PC-9 (cell line): ENCODE measurements at regions not wholly inside any gene's neighbourhood (a gene's known extent, or its start where the extent isn't known, plus 50 kb on each side); places are given as distances from the start of the nearest gene placed in this dataset.

ENCODE experiments used
- BruUV-seq: library from RNA; stranded (reverse); fragments of 400-500 nt; replicated peaks from 2 replicates; lab custom pipeline; 2021; lab: Mats Ljungman, UMichigan
- CTCF ChIA-PET: fragments of 300-600 bp; sonication (Branson Sonifier 250); formaldehyde crosslinking; loops from one replicate; lab custom pipeline; 2022; ENCODE audit warnings: antibody characterized with exemption; lab: Charles Lee
- POLR2A ChIA-PET: fragments of 300-600 bp; sonication (Branson Sonifier 250); formaldehyde crosslinking; loops from one replicate; lab custom pipeline; 2022; ENCODE audit warnings: antibody characterized with exemption; ENCODE audit not compliant: unreplicated experiment; lab: Charles Lee
- DNase-seq, 2 experiments: peaks; one replicate each; pipeline versions ENCODE4 v3.0.0 to v3.0.0-alpha.2; 2015 to 2022; ENCODE audit warnings: mixed read lengths in 1 of 2
- H2AFZ ChIP-seq: fragments of 200-600 bp; sonication (generic); 2 replicates; pipeline ENCODE4 v1.8.1; 2017; ENCODE audit warnings: antibody characterized with exemption
- H3F3A ChIP-seq: fragments of 200-600 bp; sonication (generic); 2 replicates; pipeline ENCODE4 v1.8.1; 2017; ENCODE audit warnings: antibody characterized with exemption, mild to moderate bottlenecking, low read depth; ENCODE audit not compliant: insufficient read depth
- H3K27ac ChIP-seq: fragments of 200-600 bp; sonication (generic); 2 replicates; pipeline ENCODE4 v1.6.1; 2016; ENCODE audit warnings: mixed run types
- H3K27me3 ChIP-seq: fragments of 200-600 bp; sonication (generic); 2 replicates; pipeline ENCODE4 v1.6.1; 2016; ENCODE audit warnings: low read depth, mixed run types; ENCODE audit not compliant: insufficient read depth
- H3K36me3 ChIP-seq: fragments of 200-600 bp; sonication (generic); 2 replicates; pipeline ENCODE4 v1.6.1; 2016; ENCODE audit warnings: low read depth, mixed run types
- H3K4me1 ChIP-seq: fragments of 200-600 bp; sonication (generic); replicated peaks from 2 replicates; pipeline ENCODE4 v1.6.1; 2016; ENCODE audit warnings: mixed run types; ENCODE audit not compliant: insufficient read depth
- H3K4me2 ChIP-seq: fragments of 200-600 bp; sonication (generic); 2 replicates; pipeline ENCODE4 v1.6.1; 2017; ENCODE audit warnings: mixed run types
- H3K4me3 ChIP-seq: fragments of 200-600 bp; sonication (generic); 2 replicates; pipeline ENCODE4 v1.6.1; 2016; ENCODE audit warnings: mixed run types
- H3K79me2 ChIP-seq: fragments of 200-600 bp; sonication (generic); 2 replicates; pipeline ENCODE4 v1.6.1; 2017; ENCODE audit warnings: low read depth, mixed run types
- H3K9me2 ChIP-seq: fragments of 200-600 bp; sonication (generic); 2 replicates; pipeline ENCODE4 v1.8.1; 2017; ENCODE audit warnings: mild to moderate bottlenecking; ENCODE audit not compliant: insufficient read depth
- H3K9me3 ChIP-seq: fragments of 200-600 bp; sonication (generic); 2 replicates; pipeline ENCODE4 v1.8.1; 2016; ENCODE audit warnings: low read depth; ENCODE audit not compliant: insufficient read depth
- H4K20me1 ChIP-seq: fragments of 200-600 bp; sonication (generic); 2 replicates; pipeline ENCODE4 v1.8.1; 2017; ENCODE audit not compliant: insufficient read depth
- EZH2 ChIP-seq: fragments of 200-600 bp; sonication (generic); IDR thresholded peaks from 2 replicates; pipeline ENCODE4 v1.8.0; 2017; ENCODE audit warnings: antibody characterized with exemption, low read depth
- intact Hi-C: fragments of 100-400 bp; cut with micrococcal nuclease; formaldehyde crosslinking; loops from one replicate; pipeline ENCODE4 v1.10.0; 2022; ENCODE audit not compliant: unreplicated experiment
- TF ChIP-seq, protein P1 (sequence below): fragments of 200-600 bp; sonication (generic); conservative IDR thresholded peaks from 2 replicates; pipeline ENCODE4 v1.6.1; 2017; ENCODE audit warnings: mixed run types, antibody characterized with exemption, mild to moderate bottlenecking, moderate library complexity

GRCh38 chr14:99043756-99044155, 228.2 kb downstream of the BCL11B start:
- H3K4me1 ChIP-seq: no peaks in the 10 kb centered on the region
- intact Hi-C loops: no loop called here
- H3K36me3 ChIP-seq: no peaks in the 10 kb centered on the region
- no peaks in the 10 kb centered on the region for H3F3A ChIP-seq
- no peaks in the 10 kb centered on the region for H3K9me2 ChIP-seq
- no TSS peak for BruUV-seq
- no peak overlapping the region for H3K4me2 ChIP-seq
- H4K20me1 ChIP-seq: no peaks in the 10 kb centered on the region
- peaks cover 32% of the 10 kb centered on the region; the same call in 1 of the 2 replicates for H3K27me3 ChIP-seq
- DNase-seq: no peak
- ChIA-PET CTCF (no interaction called here), POLR2A (no interaction called here)
- no peak overlapping the region for H3K27ac ChIP-seq
- no peaks in the 10 kb centered on the region for H3K9me3 ChIP-seq
- H3K4me3 ChIP-seq: no peak overlapping the region
- no peak overlapping the region for H2AFZ ChIP-seq
- TF ChIP-seq, protein P1, sequence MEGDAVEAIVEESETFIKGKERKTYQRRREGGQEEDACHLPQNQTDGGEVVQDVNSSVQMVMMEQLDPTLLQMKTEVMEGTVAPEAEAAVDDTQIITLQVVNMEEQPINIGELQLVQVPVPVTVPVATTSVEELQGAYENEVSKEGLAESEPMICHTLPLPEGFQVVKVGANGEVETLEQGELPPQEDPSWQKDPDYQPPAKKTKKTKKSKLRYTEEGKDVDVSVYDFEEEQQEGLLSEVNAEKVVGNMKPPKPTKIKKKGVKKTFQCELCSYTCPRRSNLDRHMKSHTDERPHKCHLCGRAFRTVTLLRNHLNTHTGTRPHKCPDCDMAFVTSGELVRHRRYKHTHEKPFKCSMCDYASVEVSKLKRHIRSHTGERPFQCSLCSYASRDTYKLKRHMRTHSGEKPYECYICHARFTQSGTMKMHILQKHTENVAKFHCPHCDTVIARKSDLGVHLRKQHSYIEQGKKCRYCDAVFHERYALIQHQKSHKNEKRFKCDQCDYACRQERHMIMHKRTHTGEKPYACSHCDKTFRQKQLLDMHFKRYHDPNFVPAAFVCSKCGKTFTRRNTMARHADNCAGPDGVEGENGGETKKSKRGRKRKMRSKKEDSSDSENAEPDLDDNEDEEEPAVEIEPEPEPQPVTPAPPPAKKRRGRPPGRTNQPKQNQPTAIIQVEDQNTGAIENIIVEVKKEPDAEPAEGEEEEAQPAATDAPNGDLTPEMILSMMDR: no peak
- TF ChIP-seq EZH2: no peak
- no peaks in the 10 kb centered on the region for H3K79me2 ChIP-seq

- no TSS peak for BruUV-seq
- Histone ChIP-seq H3K9me3 (no peaks in the 10 kb centered on the region), H3K27ac (no peak overlapping the region), H2AFZ (no peak overlapping the region), H3K4me1 (no peaks in the 10 kb centered on the region), H4K20me1 (no peaks in the 10 kb centered on the region), H3K4me2 (no peak overlapping the region), H3K4me3 (no peak overlapping the region), H3K36me3 (no peaks in the 10 kb centered on the region), H3K79me2 (no peaks in the 10 kb centered on the region), H3K9me2 (no peaks in the 10 kb centered on the region), H3K27me3 (0 out of 2 replicates have a peak, but pooled peaks cover 28% of the 10 kb centered on the region), H3F3A (no peaks in the 10 kb centered on the region)
- ChIA-PET POLR2A (no interaction called here), CTCF (no interaction called here)
- no peak for TF ChIP-seq EZH2
- TF ChIP-seq, protein P1: no peak
- intact Hi-C loops: no loop called here
- no peak for DNase-seq
Measured at GRCh38 chr14:99047441-99048031, 224.5 kb downstream of the BCL11B start.

- ChIA-PET POLR2A (no interaction called here), CTCF (no interaction called here)
- Histone ChIP-seq H3K27me3 (0 out of 2 replicates have a peak, but pooled peaks cover 4% of the 10 kb centered on the region), H3F3A (no peaks in the 10 kb centered on the region), H3K4me3 (no peak overlapping the region), H3K9me3 (no peaks in the 10 kb centered on the region), H3K27ac (no peak overlapping the region), H2AFZ (no peak overlapping the region), H3K36me3 (no peaks in the 10 kb centered on the region), H3K4me1 (no peaks in the 10 kb centered on the region), H4K20me1 (no peaks in the 10 kb centered on the region), H3K4me2 (no peak overlapping the region), H3K9me2 (no peaks in the 10 kb centered on the region), H3K79me2 (no peaks in the 10 kb centered on the region)
- intact Hi-C loops: no loop called here
- no peak for DNase-seq
- no TSS peak for BruUV-seq
- TF ChIP-seq EZH2: no peak
- TF ChIP-seq, protein P1: no peak
Measured at GRCh38 chr14:99050309-99050708, 221.7 kb downstream of the BCL11B start.
